ENCODE measurements at regions not wholly inside any gene's neighbourhood (a gene's known extent, or its start where the extent isn't known, plus 50 kb on each side); places are given as distances from the start of the nearest gene placed in this dataset.

DNA sequence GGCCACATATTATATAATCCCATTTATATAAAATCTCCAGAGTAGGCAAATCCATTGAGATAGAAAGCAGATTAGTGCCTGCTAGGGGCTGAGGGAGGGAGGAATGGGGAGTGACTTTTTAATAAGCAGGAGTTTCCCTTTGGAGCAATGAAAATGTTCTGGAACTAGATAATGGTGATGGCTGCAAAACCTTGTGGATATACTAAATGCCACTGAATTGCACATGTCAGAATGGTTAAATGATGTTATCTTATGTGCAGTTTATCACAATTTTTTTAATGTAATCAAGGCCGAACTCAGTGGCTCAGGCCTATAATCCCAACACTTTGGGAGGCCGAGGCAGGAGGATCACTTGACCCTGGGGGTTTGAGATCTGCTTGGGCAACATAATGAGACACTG lies 145.5 kb upstream of the AUTS2 start:
- TF ChIP-seq, protein P1, sequence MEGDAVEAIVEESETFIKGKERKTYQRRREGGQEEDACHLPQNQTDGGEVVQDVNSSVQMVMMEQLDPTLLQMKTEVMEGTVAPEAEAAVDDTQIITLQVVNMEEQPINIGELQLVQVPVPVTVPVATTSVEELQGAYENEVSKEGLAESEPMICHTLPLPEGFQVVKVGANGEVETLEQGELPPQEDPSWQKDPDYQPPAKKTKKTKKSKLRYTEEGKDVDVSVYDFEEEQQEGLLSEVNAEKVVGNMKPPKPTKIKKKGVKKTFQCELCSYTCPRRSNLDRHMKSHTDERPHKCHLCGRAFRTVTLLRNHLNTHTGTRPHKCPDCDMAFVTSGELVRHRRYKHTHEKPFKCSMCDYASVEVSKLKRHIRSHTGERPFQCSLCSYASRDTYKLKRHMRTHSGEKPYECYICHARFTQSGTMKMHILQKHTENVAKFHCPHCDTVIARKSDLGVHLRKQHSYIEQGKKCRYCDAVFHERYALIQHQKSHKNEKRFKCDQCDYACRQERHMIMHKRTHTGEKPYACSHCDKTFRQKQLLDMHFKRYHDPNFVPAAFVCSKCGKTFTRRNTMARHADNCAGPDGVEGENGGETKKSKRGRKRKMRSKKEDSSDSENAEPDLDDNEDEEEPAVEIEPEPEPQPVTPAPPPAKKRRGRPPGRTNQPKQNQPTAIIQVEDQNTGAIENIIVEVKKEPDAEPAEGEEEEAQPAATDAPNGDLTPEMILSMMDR (IDR thresholded peaks at IDR 0.05; ENCODE audit: control insufficient read depth, insufficient read depth, low read depth, low read length, missing control alignments) = no peak
- no peak overlapping the region for H3K4me3 ChIP-seq (ENCODE audit: control insufficient read depth, low read depth, low read length)
- no peak for DNase-seq (ENCODE audit: low read depth)

DNA sequence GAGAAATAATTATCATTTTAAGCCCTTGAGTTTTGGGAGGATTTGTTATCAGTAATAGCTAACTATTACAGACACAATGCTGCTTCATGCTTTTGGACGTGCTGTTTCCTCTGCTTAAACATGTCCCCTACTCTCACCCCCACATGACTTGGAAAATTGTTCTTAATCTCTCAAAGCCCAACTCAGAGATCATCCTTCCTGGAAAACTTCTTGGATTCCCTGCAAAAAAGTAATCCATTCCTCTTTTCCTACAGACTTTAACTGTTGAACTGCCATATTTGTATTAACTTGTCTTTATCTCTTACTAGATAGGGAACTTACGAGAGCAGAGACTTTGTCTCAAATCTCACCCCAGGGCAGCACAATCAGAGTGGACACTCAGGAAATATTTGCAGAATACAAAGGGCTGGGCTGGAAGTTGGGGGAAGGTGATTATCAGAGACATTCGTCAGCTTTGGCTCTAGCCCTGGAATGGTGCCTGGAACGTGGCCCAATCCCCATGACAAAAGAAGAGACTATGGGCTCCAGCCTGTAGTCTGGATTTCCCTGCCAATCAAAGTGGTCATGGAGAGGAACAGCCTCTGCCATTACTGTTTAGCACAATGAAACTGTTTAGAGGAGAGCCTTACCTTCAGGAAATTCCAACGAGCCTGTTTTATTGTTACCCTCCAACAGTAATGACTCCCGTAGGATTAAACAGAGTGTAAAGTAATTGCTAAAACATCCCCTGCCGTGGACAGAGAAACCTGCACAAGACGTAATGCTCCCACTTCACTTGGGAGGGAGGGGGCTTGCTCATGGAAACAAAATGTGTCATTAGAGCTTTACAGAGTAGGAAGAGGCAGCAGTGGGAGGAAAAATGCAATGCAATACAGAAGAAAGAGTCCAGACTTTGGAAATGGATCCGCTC lies 140.4 kb upstream of the AUTS2 start:
- DNase-seq (ENCODE audit: low read depth) = no peak
- H3K4me3 ChIP-seq (ENCODE audit: control insufficient read depth, low read depth, low read length) = no peak overlapping the region
- TF ChIP-seq, protein P1 (IDR thresholded peaks at IDR 0.05; ENCODE audit: control insufficient read depth, insufficient read depth, low read depth, low read length, missing control alignments) = no peak

DNA sequence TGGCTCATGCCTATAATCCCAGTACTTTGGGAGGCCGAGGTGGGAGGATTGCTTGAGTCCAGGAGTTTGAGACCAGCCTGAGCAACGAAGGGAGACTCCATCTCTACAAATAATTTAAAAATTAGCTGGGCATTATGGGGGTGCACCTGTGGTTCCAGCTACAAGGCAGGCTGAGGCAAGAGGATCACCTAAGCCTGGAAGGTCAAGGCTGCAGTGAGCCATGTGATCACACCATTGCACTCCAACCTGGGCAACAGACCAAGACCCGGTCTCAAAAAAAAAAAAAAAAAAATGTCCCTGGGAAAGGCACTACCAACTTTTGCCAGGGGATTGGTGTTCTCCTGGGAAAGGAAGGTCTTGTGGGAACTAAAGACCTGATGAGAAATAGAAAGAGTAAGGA lies 134.2 kb upstream of the AUTS2 start:
- H3K4me3 ChIP-seq (ENCODE audit: control insufficient read depth, low read depth, low read length) = no peak overlapping the region
- TF ChIP-seq, protein P1 (IDR thresholded peaks at IDR 0.05; ENCODE audit: control insufficient read depth, insufficient read depth, low read depth, low read length, missing control alignments) = no peak
- no peak for DNase-seq (ENCODE audit: low read depth)

DNA sequence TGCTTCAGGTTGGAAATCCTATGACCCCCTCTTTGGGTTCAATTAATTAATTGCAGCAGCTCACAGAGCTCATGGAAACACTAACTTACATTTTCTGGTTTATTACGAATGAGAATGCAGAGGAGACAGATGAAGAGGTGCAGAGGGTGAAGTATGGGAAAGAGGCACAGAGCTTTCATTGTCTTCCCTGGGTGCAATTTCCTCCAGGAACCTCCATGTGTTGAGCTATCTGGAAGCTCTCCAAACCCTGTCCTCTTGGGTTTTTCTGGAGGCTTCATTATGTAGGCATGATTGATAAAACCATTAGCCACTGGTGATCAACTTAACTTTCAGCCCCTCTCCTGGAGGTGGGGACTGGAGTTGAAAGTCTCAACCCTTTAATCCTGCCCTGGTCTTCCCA lies 133.0 kb upstream of the AUTS2 start:
- H3K4me3 ChIP-seq (ENCODE audit: control insufficient read depth, low read depth, low read length) = no peak overlapping the region
- DNase-seq (ENCODE audit: low read depth) = no peak
- TF ChIP-seq, protein P1 (IDR thresholded peaks at IDR 0.05; ENCODE audit: control insufficient read depth, insufficient read depth, low read depth, low read length, missing control alignments) = no peak

DNA sequence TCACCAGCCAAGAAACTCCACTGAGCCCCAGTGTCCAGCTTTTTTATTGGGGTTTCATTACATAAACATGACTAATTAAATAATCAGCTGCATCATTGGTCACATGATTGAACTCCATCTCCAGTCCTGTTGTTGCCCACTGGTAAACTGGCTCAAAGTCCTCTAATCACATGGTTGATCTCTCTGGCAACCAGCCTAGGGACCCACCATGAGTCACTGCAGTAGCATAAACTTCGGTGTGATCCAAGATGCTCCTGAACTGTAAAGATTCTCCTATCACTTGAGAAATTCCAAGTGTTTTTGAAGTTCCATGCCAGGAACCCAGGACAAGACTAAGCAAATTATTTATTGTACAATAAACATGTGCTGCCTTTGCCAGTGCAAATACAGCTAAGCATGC lies 130.4 kb upstream of the AUTS2 start:
- DNase-seq (ENCODE audit: low read depth) = no peak
- H3K4me3 ChIP-seq (ENCODE audit: control insufficient read depth, low read depth, low read length) = no peak overlapping the region
- TF ChIP-seq, protein P1 (IDR thresholded peaks at IDR 0.05; ENCODE audit: control insufficient read depth, insufficient read depth, low read depth, low read length, missing control alignments) = no peak

DNA sequence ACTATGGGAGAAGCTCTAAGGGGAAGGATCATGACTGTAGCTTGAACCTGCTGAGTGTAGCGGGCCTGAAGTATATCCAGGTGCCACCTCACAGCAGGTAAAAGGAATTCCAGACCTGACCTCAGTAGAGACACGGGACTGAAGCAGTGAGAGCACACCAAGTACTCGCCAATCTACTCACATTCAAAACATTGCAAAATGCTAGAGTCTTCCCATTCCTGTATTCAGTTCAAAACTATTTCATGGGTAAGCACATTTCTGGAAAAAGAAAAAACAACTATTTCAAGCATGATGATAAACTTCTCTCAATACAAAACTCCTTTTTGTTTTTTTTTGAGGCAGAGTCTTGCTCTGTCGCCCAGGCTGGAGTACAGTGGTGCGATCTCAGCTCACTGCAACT lies 121.9 kb upstream of the AUTS2 start:
- TF ChIP-seq, protein P1 (IDR thresholded peaks at IDR 0.05; ENCODE audit: control insufficient read depth, insufficient read depth, low read depth, low read length, missing control alignments) = no peak
- no peak for DNase-seq (ENCODE audit: low read depth)
- H3K4me3 ChIP-seq (ENCODE audit: control insufficient read depth, low read depth, low read length) = no peak overlapping the region
